DMS 273 (cell line): ENCODE measurements at regions not wholly inside any gene's neighbourhood (a gene's known extent, or its start where the extent isn't known, plus 50 kb on each side); places are given as distances from the start of the nearest gene placed in this dataset.
"Not testable (repeated sequence)": the region's sequence is repeated elsewhere in the genome, so short reads cannot be mapped to it uniquely, and the experiment has no call there.

ENCODE experiments used
- DNase-seq: peaks from one replicate; lab custom pipeline; 2025; ENCODE audit not compliant: unreplicated experiment; lab: John Stamatoyannopoulos, UW

DNA sequence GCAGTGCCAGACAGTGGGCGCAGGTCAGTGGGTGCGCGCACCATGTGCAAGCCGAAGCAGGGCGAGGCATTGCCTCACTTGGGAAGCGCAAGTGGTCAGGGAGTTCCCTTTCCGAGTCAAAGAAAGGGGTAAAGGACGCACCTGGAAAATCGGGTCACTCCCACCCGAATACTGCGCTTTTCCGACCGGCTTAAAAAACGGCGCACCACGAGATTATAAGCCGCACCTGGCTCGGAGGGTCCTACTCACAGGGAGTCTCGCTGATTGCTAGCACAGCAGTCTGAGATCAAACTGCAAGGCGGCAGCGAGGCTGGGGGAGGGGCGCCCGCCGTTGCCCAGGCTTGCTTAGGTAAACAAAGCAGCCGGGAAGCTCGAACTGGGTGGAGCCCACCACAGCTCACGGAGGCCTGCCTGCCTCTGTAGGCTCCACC is 77.9 kb downstream of the NR4A2 start:
- not testable (repeated sequence) for DNase-seq

DNA sequence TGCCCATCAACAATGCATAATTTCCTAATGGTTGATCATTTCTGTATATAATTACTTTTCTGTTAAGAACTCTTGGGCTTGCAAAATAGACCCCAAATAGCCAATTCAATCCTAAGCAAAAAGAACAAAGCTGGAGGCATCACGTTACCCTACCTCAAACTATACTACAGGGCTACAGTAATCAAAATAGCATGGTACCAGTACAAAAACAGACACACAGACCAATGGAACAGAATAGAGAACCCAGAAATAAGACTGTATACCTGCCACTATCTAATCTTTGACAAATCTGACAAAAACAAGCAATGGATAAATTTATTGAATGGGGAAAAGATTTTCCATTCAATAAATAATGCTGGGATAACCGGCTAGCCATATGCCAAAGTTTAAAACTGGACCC is 78.8 kb downstream of the NR4A2 start:
- DNase-seq, result no peak

DNA sequence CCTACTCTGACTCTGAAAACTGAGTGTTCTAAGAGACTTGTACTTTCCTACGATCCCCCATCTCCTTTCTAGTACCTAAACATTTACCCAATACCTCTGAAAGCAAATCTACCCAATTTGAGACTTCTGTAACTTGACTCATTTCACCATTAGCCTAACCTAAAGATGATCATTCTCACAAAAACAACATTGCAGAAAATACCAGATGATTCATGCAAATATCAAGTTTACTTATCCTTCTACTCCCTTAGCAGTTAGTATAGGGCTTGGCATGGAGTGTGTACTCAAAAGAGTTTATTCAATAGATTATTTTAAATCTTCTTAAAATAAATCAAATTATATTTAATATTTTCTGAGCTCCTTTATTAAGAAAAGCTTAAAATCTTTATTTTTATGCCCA is 89.6 kb downstream of the NR4A2 start:
- no peak for DNase-seq

DNA sequence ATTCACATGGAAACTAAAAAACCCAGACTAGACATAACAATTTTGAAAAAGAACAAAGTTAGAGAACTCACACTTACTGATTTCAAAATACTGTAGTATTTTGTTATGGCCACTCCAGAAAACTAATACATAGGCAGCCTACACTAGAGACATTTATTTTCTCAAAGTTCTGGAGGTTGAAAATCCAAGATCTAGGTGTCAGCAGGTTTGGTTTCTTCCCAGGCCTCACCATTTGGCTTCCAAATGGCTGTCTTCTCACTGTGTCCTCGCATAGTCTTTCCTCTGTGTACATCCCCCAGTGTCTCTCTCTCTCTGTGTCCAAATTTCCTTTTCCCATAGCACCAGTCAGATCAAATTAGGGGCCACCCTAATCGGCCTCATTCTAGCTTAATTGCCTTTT is 95.0 kb downstream of the NR4A2 start:
- no peak for DNase-seq

DNA sequence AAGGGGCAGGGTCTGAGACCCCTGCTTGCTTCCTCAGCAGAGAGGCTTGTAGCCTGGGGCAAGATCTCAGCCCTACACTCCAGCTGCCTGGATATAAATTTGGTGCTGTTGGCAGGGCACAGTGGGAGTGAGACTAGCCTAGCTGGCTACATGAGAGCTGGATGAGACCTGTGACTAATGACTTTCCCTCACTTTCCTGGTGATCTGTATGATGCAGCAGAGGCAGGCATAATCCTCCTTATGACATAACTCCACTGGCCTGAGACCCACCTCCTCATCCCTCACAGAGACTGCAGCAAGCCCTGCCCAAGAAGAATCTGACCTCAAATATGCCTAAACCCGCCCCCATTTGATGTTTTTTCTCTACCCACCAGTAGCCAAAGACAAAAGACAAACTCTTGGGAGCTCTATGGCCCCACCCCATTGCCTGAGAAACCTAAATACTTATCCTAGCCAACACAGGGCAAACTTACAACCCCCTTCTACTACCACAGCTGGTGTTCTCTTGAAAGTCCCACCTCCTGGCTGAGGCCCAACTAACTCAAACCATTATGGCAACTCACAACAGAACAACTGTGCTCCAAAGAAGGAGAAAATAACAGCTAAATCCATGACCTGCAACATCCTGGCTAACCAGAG is 102.7 kb downstream of the NR4A2 start:
- DNase-seq, result peak; percentile 20

DNA sequence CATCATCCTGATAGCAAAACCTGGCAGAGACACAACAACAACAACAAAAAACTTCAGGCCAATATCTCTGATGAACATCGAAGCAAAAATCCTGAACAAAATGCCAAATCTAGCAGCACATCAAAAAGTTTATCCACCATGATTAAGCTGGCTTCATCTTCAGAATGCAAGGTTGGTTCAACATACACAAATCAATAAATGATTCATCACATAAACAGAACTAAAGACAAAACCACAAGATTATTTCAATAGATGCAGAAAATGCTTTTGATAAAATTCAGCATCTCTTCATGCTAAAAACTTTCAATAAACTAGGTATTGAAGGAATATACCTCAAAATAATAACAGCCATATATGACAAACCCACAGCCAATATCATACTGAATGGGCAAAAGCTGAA is 109.2 kb downstream of the NR4A2 start:
- not testable (repeated sequence) for DNase-seq

DNA sequence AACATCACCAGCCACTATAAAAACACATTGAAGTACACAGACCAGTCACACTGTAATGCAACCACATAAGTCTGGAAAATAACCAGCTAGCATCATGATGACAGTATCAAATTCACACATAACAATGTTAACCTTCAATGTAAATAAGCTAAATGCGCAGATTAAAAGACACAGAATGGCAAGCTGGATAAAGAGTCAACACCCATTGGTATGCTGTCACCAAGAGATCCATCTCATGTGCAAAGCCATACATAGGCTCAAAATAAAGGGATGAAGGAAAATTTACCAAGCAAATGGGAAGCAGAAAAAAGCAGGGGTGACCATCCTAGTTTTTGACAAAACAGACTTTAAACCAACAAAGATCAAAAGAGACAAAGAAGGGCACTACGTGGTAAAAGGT is 110.8 kb downstream of the NR4A2 start:
- no peak for DNase-seq

DNA sequence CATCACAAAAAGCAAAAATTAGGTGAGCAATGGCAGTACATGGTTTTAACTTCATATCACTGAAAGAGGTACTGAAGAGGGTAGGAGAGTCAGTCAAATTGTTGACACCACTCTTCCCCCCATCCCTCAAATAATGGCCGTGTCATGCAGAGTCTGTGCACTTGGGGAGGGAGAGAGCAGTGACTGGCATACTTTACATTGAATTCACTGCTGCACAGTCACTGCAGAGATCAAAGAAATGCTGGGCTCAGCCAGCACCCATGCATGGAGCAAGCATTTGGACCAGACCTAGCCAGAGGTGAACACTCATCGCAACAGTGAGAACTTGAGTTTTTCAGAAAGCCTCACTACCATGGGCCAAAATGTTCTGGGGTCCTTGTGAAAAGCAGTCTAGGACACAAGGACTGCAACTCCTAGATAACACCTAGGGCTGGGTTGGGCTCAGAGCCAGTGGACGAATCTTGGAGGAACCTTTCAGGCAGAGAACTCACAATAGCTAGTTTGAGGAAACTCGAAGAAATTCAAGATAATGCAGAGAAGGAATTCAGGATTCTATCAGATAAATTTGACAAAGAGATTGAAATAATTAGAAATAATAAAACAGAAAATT is 112.9 kb downstream of the NR4A2 start:
- no peak for DNase-seq

DNA sequence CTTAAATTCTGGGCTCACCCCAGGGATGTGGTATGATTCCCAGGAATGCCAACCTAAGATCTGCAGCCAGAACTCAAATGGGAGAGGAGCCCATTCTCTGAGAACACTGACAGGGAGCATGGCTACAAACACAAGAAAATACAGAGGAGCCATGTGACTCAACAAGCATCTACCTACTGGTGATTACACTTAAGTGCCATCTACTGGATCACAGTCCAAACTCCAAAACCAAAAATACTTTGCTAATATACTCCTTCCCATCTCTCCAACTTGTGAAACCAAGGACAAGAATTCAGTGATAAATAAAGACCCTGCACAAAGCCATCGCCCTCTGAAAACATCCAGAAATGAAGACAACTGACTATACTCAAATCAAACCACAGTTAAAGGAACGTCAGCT is 116.9 kb downstream of the NR4A2 start:
- DNase-seq, result no peak

DNA sequence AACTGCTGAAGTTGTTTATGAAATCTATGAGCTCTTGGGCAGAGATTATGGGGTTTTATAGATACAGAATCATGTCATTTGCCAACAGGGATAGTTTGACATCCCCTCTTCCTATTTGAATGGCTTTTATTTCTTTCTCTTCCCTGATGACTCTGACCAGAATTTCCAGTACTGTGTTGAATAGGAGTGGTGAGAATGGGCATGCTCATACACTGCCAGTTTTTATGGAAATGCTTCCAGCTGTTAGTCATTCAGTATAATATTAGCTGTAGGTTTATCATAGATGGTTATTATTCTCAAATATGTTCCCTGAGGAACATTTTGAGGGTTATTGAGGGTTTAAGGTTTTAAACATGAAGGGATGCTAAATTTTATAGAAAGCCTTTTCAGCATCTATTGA is 121.2 kb downstream of the NR4A2 start:
- DNase-seq, result no peak

DNA sequence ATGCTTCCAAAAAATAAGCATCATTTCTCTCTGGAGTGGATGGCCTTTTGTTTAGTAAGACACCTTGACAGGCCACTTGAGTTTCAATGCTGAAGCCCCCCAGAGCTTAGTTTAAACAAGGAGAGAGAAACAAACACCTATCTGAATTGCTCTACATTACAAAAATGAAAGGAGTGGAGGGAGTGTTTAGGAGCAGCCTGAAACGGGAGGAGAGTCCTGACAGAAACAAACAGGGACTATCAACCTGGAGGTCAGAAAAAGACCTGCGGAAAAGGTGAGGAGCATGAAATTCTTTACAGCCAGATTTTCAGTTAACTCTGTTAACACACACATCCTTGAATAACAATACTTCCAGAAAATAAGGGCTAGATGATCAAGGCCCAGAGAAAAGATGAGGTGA is 126.2 kb downstream of the NR4A2 start:
- no peak for DNase-seq

DNA sequence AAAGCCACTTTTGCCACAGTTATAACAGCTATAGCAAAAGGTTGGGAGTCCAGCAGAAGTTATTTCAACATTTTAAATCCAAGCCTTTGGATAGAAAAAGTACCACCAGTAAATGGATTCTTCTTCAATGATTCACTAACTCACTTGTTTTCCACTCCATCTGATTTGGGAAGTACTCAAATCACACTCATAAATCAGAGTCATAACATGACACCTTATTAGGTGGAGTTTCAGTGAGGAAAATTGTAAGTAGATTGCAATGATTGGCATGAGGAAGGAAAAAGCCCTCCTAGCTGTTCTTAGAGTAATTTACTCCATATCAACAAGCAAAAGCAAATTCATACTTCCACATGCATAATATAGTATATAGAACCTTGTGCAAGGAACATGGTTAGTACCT is 132.9 kb downstream of the NR4A2 start:
- DNase-seq, result no peak

DNA sequence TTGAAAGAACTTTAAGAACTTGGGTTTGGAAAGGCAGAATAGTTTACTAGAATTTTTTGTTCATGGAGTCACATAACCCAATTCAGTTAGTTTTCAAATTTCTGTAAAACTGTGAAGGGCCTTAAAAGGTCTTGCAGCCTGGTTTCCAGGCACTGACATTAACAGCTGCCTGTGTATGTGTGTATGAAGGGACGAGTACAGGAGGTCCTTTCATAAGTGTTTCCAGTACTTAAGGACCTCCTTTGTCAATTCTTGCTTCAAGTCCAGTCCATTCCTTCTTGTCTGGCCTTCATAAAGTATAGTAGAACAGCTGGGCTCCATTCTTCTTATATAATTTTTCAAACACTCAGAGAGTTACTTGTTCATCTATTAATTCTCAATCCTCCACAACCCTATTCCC is 136.5 kb downstream of the NR4A2 start:
- no peak for DNase-seq

DNA sequence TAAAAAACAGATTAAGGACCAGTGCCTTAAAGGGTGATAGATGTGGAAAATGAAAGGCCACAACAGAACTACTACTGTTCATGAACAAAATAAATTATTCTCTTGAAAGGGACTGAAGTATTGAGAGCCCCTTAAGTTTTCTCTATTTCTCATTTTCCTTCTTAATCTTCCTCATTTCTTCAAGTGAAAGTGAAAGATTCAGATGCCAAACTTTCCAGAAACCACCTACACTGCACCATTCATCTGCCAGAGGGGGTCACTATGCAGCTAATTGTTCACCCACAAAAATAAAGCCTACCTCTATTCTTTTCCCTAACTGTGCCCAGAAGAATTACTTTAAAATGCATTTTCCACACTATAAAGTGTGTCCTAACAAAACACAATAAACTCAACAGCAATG is 140.1 kb downstream of the NR4A2 start:
- DNase-seq, result peak; percentile 2

DNA sequence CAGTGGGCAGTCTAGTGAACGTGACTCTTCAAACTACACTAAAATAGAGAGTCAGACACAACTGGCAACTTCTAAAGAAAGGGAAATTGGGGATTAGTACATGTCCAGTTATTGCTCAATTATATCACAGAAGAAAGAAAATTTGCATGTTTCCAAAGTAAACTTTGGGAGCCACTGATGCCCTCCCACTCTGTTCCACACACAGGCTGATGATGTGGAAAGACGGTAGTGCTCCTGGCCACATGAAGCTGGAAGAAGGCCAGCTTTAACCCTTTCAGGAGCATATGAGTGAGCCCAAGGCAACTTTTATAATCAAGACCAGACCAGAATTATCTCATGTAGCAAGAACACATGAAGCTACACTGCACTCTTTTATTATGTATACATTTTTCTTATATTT is 141.0 kb downstream of the NR4A2 start:
- no peak for DNase-seq

DNA sequence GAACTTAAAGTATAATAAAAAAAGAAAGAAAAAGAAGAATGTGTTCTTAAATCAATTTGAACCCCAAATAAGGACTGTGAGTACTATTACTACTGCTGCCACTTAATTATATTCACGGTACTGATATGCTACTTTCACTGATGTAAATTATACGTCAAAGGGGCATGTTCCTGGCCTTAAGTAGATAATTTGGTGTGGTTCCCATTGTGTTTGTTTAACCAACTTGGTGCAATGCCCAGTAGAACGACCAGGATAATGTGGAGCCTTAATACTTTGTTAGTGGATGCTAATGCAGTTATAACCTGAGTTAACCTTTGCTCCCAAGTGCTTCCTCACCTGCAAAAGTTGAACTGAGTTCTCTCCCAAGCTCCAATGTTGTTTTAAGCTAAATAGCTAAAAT is 142.0 kb downstream of the NR4A2 start:
- no peak for DNase-seq

DNA sequence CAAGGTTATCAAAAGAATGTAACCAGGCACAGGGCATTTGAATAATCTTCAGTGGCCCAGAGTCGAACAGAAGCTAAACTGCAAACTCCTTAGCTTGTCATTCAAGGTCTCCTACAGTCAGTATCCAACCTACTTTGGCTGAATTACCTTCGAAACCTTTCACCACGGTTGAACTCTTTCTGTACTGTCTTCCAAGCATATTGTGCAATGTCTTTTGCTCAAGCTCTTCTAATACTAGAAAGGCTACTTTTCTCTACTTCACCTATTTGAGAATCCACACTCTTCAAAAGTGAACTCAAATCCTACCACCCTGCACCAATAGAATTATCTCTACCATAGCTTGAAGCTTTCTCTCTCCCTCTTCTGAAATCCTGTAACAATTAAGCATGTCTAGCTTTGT is 142.9 kb downstream of the NR4A2 start:
- DNase-seq, result no peak

DNA sequence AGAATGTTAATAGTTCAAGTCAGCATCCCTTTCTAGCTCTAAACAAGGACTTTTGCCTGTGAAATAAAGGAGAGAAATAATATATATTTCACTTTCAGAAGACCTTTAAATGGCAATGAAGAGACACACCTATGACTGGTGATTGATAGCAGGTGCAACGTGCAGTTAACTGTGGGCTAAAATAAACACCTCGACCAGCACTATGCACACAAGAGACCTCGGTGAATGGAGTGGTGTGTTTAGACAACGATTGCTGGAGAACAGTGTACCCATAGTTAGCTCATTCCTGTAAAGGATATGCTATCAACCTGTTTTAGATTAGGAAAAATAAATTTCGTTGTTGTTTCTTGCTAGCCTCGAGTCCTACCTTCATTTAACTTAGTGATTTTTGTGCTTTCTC is 143.4 kb downstream of the NR4A2 start:
- no peak for DNase-seq

DNA sequence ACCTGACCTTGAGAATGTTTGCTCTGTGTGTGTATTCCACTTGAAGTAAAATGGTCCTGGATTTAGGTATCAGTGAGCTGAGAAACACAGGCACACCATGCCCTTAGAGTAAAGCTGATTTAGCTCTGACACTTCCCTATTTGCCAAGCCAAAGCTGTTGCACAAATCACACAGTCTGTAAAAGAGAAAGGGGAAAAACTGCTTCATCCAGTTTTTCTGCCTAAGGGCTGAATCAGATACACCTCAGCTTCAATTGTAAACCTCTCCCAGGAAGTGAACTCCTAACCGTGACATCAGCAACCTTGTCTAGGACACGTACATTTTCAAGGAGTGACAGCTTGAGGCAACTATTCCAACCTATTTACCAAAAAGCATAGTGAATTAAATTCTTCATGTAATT is 150.4 kb downstream of the NR4A2 start:
- no peak for DNase-seq

DNA sequence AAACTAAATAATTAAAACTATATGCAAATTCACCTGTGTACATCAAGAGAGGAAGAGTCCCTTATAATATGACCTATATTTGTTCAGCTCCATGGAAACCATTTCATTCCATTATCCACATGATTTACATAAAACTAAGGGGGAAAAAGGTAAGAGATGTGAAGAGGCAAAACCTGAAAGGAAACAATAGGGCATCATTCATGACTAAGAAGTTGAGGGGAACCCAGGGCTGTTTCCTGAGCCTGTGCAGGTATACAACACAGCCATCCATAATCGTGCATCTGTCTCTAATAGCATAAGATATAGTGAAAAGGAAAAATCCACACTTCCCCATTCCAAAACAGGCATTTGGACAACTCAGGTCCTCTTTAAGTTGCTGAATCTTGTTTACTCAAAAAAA is 151.3 kb downstream of the NR4A2 start:
- DNase-seq, result no peak

DNA sequence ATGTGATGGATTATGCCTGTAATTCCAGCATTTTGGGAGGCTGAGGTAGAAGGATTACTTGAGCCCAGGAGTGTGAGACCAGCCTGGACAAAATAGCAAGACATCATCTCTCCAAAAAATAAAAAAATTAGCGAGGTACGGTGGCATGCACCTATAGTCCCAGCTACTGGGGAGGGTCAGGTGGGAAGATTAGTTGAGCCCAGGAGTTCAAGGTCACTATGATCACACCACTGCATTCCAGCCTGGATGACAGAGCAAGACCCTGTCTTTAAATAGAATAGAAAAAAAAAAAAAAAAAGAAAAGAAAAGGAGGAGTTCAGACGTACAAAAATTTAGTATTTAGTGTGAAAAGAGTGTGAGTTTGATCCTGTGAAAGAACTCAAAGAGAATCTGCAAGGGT is 154.9 kb downstream of the NR4A2 start:
- DNase-seq, result no peak

DNA sequence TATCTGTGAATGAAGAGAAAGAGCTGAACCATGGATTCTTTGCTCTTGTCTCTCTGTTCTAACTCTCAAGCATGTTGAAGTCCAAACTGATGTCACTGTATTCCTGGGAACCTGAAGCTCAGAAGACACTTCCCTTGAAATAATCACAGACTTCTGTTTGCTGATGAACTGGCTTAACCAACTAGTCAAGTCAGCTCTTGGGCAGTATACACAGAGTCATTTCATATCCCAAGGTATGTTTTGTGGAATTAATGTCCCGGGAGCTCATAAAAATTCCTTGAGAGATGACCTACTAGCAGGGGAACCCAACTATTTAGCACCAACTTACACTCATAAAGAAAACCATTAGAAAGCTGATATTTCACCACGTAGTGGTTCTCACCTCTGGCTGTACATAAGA is 156.6 kb downstream of the NR4A2 start:
- DNase-seq, result no peak

DNA sequence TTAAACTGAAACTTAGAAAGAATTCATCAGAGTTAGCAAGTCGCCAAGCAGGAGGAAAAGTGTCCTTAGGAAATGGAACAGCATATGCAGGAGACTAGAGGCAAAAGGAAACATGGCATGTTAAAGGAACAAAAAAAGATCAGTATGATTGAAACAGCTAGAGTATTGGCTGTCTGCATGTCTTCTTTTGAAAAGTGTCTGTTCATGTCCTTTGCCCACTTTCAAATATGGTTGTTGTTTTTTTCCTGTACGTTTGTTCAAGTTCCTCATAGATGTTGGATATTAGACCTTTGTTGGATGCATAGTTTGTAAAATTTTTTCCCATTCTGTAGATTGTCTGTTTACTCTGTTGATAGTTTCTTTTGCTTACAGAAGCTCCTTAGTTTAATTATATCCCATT is 161.6 kb downstream of the NR4A2 start:
- no peak for DNase-seq
